NCI-H1694 treated with DMSO at 0.1 percent for 48 hours (cell line): ENCODE measurements at regions not wholly inside any gene's neighbourhood (a gene's known extent, or its start where the extent isn't known, plus 50 kb on each side); places are given as distances from the start of the nearest gene placed in this dataset.
"Not testable (repeated sequence)": the region's sequence is repeated elsewhere in the genome, so short reads cannot be mapped to it uniquely, and the experiment has no call there.

Experiments
- DNase-seq: peaks from one replicate; lab custom pipeline; 2025; lab: John Stamatoyannopoulos, UW

- DNase-seq: no peak
Measured at GRCh38 chr10:83760142-83760541, 379.2 kb upstream of the GHITM start.

- DNase-seq: no peak
Measured at GRCh38 chr10:83764666-83765065, 374.6 kb upstream of the GHITM start.

GRCh38 chr10:83765731-83766130 lies 373.6 kb upstream of the GHITM start:
- DNase-seq: no peak

GRCh38 chr10:83769281-83769820 lies 370.0 kb upstream of the GHITM start:
- no peak for DNase-seq

- not testable (repeated sequence) for DNase-seq
Measured at GRCh38 chr10:83786701-83787100, 352.6 kb upstream of the GHITM start.

GRCh38 chr10:83801983-83802382 lies 337.3 kb upstream of the GHITM start:
- DNase-seq: no peak

GRCh38 chr10:83806717-83807116 lies 332.6 kb upstream of the GHITM start:
- DNase-seq: no peak

GRCh38 chr10:83809001-83809400 lies 330.3 kb upstream of the GHITM start:
- no peak for DNase-seq

GRCh38 chr10:83816942-83817341 lies 322.4 kb upstream of the GHITM start:
- DNase-seq: no peak

GRCh38 chr10:83817797-83818196 lies 321.5 kb upstream of the GHITM start:
- DNase-seq: no peak

- no peak for DNase-seq
Measured at GRCh38 chr10:83819609-83820008, 319.7 kb upstream of the GHITM start.

GRCh38 chr10:83820033-83820432 lies 319.3 kb upstream of the GHITM start:
- no peak for DNase-seq

GRCh38 chr10:83824099-83824498 lies 315.2 kb upstream of the GHITM start:
- no peak for DNase-seq

GRCh38 chr10:83834096-83834495 lies 305.2 kb upstream of the GHITM start:
- DNase-seq: no peak

GRCh38 chr10:83835945-83836745 lies 303.2 kb upstream of the GHITM start:
- DNase-seq: no peak

GRCh38 chr10:83848677-83849076 lies 290.6 kb upstream of the GHITM start:
- no peak for DNase-seq

GRCh38 chr10:83849150-83849549 lies 290.2 kb upstream of the GHITM start:
- no peak for DNase-seq

- no peak for DNase-seq
Measured at GRCh38 chr10:83852146-83852545, 287.2 kb upstream of the GHITM start.

- DNase-seq: no peak
Measured at GRCh38 chr10:83862723-83863122, 276.6 kb upstream of the GHITM start.

- no peak for DNase-seq
Measured at GRCh38 chr10:83863283-83863966, 275.9 kb upstream of the GHITM start.

- DNase-seq: no peak
Measured at GRCh38 chr10:83869898-83870297, 269.4 kb upstream of the GHITM start.

GRCh38 chr10:83871187-83872081 lies 267.9 kb upstream of the GHITM start:
- DNase-seq: peak; percentile 36
